ENCODE measurements at regions not wholly inside any gene's neighbourhood (a gene's known extent, or its start where the extent isn't known, plus 50 kb on each side); places are given as distances from the start of the nearest gene placed in this dataset.

GRCh38 chr7:130894146-130894908 is 160.3 kb upstream of the KLF14 start:
- Histone ChIP-seq H3K9me3 (ENCODE audit: low read depth, low read length) (no peaks in the 10 kb centered on the region), H3K4me2 (ENCODE audit: insufficient read depth, low read length) (peak overlapping the region; percentile 31), H3K27ac (ENCODE audit: low read depth, low read length) (peak overlapping the region; percentile 96), H3K4me3 (ENCODE audit: insufficient read depth, low read length) (peak overlapping the region; percentile 13), H4K20me1 (ENCODE audit: insufficient read depth, low read length) (peaks cover 71% of the 10 kb centered on the region), H3K79me2 (ENCODE audit: insufficient read depth, low read length) (peaks cover 93% of the 10 kb centered on the region), H3K27me3 (ENCODE audit: insufficient read depth, low read length) (no peaks in the 10 kb centered on the region), H2AFZ (ENCODE audit: low read length) (no peak overlapping the region), H3K4me1 (ENCODE audit: insufficient read depth, low read length) (peaks cover 90% of the 10 kb centered on the region), H3K36me3 (ENCODE audit: insufficient read depth, low read length) (peaks cover 84% of the 10 kb centered on the region)
- DNase-seq (ENCODE audit: insufficient read length, low spot score, missing footprints) = no peak
- TF ChIP-seq, protein P1, sequence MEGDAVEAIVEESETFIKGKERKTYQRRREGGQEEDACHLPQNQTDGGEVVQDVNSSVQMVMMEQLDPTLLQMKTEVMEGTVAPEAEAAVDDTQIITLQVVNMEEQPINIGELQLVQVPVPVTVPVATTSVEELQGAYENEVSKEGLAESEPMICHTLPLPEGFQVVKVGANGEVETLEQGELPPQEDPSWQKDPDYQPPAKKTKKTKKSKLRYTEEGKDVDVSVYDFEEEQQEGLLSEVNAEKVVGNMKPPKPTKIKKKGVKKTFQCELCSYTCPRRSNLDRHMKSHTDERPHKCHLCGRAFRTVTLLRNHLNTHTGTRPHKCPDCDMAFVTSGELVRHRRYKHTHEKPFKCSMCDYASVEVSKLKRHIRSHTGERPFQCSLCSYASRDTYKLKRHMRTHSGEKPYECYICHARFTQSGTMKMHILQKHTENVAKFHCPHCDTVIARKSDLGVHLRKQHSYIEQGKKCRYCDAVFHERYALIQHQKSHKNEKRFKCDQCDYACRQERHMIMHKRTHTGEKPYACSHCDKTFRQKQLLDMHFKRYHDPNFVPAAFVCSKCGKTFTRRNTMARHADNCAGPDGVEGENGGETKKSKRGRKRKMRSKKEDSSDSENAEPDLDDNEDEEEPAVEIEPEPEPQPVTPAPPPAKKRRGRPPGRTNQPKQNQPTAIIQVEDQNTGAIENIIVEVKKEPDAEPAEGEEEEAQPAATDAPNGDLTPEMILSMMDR (IDR thresholded peaks at IDR 0.05; ENCODE audit: extremely low read depth, low read depth, low read length) = no peak

DNA sequence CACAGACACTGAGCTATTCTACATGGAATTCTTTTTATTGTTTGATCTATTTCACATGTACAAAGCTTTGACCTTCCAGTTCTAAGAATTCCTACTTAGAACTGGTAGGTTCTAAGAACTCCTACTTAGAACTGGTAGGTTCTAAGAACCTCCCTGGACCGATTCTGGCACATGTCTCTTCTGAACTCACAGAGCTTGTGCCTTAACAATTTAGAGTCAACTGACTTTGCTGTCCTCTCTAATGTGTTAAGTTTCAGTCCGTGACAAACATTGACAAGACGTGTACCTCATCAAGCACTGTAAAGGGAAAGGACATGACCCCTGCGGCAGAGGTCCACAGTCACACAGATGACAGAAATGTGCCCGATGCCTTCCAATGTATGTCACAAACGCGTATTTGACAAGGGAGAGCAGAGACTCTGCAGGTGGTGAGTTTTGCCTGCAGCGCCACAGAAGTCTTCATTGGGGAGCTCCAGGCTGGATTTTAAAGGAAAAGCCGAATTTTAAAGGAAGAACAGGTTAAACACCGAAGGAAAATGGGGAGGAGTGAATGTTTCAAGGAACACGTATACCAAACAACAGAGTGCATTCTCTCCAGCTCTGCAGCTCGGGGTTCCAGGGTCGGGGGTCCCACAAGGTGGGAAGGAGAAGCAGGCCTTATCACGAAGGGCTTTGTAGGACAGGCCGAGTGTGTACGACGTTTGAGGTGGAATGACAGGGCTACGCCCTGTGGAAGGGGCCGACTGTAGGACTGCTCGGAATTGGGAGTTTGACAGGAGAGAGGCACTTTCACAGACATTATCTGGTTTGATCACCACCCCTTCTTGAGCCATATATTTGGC is 161.1 kb upstream of the KLF14 start:
- H3K4me1 ChIP-seq (ENCODE audit: insufficient read depth, low read length) = peaks cover 89% of the 10 kb centered on the region
- H3K36me3 ChIP-seq (ENCODE audit: insufficient read depth, low read length) = peaks cover 85% of the 10 kb centered on the region
- H4K20me1 ChIP-seq (ENCODE audit: insufficient read depth, low read length) = peaks cover 76% of the 10 kb centered on the region
- no peaks in the 10 kb centered on the region for H3K27me3 ChIP-seq (ENCODE audit: insufficient read depth, low read length)
- H3K4me2 ChIP-seq (ENCODE audit: insufficient read depth, low read length) = peak overlapping the region; percentile 31
- H3K4me3 ChIP-seq (ENCODE audit: insufficient read depth, low read length) = no peak overlapping the region
- H3K79me2 ChIP-seq (ENCODE audit: insufficient read depth, low read length) = peaks cover 93% of the 10 kb centered on the region
- H3K9me3 ChIP-seq (ENCODE audit: low read depth, low read length) = no peaks in the 10 kb centered on the region
- H2AFZ ChIP-seq (ENCODE audit: low read length) = no peak overlapping the region
- DNase-seq (ENCODE audit: insufficient read length, low spot score, missing footprints) = peak; percentile 46
- TF ChIP-seq, protein P1 (IDR thresholded peaks at IDR 0.05; ENCODE audit: extremely low read depth, low read depth, low read length) = no peak
- peak overlapping the region; percentile 96 for H3K27ac ChIP-seq (ENCODE audit: low read depth, low read length)

DNA sequence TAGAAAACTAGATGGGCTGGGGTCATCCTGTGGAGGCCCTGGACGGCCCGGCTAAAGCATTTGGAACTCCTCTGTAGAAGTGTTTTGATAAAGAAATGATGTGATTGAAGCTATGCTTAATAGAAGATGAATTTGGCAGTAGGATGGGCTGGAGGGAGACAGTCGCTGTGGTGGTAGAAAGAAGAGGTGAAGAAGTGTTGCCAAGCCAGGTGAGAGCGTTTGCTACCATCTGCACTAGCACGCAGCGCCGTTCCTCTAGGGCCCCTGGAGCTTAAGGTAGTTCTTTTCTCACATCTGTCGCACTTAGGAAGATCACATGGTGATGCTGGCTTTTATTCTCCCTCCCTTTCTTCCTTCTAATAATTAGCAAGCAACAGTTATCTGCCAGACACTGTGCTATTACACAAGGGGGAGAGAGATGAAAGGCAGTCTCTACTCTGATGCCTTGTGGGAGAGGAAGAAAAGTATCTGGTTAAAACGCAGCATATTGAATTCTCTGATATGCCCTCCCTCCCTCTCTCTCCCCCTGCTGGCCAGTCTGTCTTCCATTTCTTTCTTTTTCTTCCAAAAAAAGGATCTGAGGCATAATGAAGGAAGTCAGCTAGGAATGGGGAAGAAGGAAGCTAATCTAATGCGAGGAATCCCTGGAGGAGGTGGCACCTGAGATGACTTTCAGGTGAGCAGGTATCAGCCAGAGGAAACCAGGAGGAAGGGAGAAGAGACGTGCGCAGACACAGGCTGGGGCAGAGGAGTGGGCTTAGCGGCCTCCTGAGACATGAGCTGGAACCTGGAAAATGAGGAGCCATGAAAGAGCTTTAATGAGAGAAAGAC is 162.3 kb upstream of the KLF14 start:
- Histone ChIP-seq H3K36me3 (ENCODE audit: insufficient read depth, low read length) (peaks cover 84% of the 10 kb centered on the region), H3K27ac (ENCODE audit: low read depth, low read length) (peak overlapping the region; percentile 96), H3K9me3 (ENCODE audit: low read depth, low read length) (no peaks in the 10 kb centered on the region), H3K4me2 (ENCODE audit: insufficient read depth, low read length) (peak overlapping the region; percentile 20), H2AFZ (ENCODE audit: low read length) (no peak overlapping the region), H3K4me1 (ENCODE audit: insufficient read depth, low read length) (peaks cover 89% of the 10 kb centered on the region), H4K20me1 (ENCODE audit: insufficient read depth, low read length) (peaks cover 75% of the 10 kb centered on the region), H3K79me2 (ENCODE audit: insufficient read depth, low read length) (peaks cover 93% of the 10 kb centered on the region), H3K27me3 (ENCODE audit: insufficient read depth, low read length) (no peaks in the 10 kb centered on the region), H3K4me3 (ENCODE audit: insufficient read depth, low read length) (no peak overlapping the region)
- no peak for DNase-seq (ENCODE audit: insufficient read length, low spot score, missing footprints)
- TF ChIP-seq, protein P1 (IDR thresholded peaks at IDR 0.05; ENCODE audit: extremely low read depth, low read depth, low read length) = peak; percentile 64
